Loucy (cell line): ENCODE measurements at regions not wholly inside any gene's neighbourhood (a gene's known extent, or its start where the extent isn't known, plus 50 kb on each side); places are given as distances from the start of the nearest gene placed in this dataset.

Source experiments
- H2AFZ ChIP-seq: fragments of 200-600 bp; sonication (generic); 2 replicates; pipeline ENCODE4 v1.6.0; 2016; ENCODE audit warnings: antibody characterized with exemption, mild to moderate bottlenecking, low read length, moderate library complexity
- H3F3A ChIP-seq: fragments of 200-600 bp; 2 replicates; pipeline ENCODE4 v1.6.0; 2016; ENCODE audit warnings: antibody characterized with exemption, low read depth, mild to moderate bottlenecking
- H3K27me3 ChIP-seq: fragments of 200-600 bp; sonication (generic); 2 replicates; pipeline ENCODE4 v1.6.1; 2014; ENCODE audit warnings: low read length, mild to moderate bottlenecking; ENCODE audit not compliant: insufficient read depth, poor library complexity, severe bottlenecking
- H3K36me3 ChIP-seq: fragments of 200-600 bp; sonication (generic); 2 replicates; pipeline ENCODE4 v1.6.1; 2016; ENCODE audit warnings: low read length; ENCODE audit not compliant: insufficient read depth
- H3K4me1 ChIP-seq: fragments of 200-600 bp; sonication (generic); 2 replicates; pipeline ENCODE4 v1.5.1; 2014; ENCODE audit warnings: low read length, mild to moderate bottlenecking; ENCODE audit not compliant: insufficient read depth, poor library complexity, severe bottlenecking
- H3K4me2 ChIP-seq: fragments of 200-600 bp; sonication (generic); 2 replicates; pipeline ENCODE4 v1.6.0; 2014; ENCODE audit warnings: antibody characterized with exemption, low read length, low read depth, mild to moderate bottlenecking; ENCODE audit not compliant: poor library complexity, severe bottlenecking
- H3K4me3 ChIP-seq: fragments of 200-600 bp; sonication (generic); 2 replicates; pipeline ENCODE4 v1.5.1; 2014; ENCODE audit warnings: low read length, mild to moderate bottlenecking, mixed read lengths; ENCODE audit not compliant: poor library complexity, severe bottlenecking
- H3K79me2 ChIP-seq: fragments of 200-600 bp; sonication (generic); 2 replicates; pipeline ENCODE4 v1.6.1; 2014; ENCODE audit warnings: low read length; ENCODE audit not compliant: insufficient read depth
- H3K9ac ChIP-seq: fragments of 200-600 bp; sonication (generic); 2 replicates; pipeline ENCODE4 v1.6.0; 2014; ENCODE audit warnings: mild to moderate bottlenecking, low read depth, low read length, moderate library complexity; ENCODE audit not compliant: poor library complexity, severe bottlenecking
- H3K9me2 ChIP-seq: fragments of 200-600 bp; sonication (generic); replicated peaks from 2 replicates; pipeline ENCODE4 v1.6.1; 2016; ENCODE audit warnings: low read depth, low read length, mixed read lengths
- H3K9me3 ChIP-seq: fragments of 200-600 bp; sonication (generic); 2 replicates; pipeline ENCODE4 v1.6.1; 2014; ENCODE audit warnings: mild to moderate bottlenecking, antibody characterized with exemption, low read length, low read depth; ENCODE audit not compliant: insufficient read depth
- H4K20me1 ChIP-seq: fragments of 200-600 bp; sonication (generic); 2 replicates; pipeline ENCODE4 v1.6.0; 2014; ENCODE audit warnings: antibody characterized with exemption, low read length, mild to moderate bottlenecking; ENCODE audit not compliant: insufficient read depth, poor library complexity, severe bottlenecking
- CTCF ChIP-seq: fragments of 200-600 bp; sonication (generic); conservative IDR thresholded peaks from 2 replicates; pipeline ENCODE4 v1.5.1; 2014; ENCODE audit warnings: mild to moderate bottlenecking, antibody characterized with exemption, low read length
- EZH2phosphoT487 ChIP-seq: fragments of 200-600 bp; IDR thresholded peaks from 2 replicates; pipeline ENCODE4 v1.6.1; 2018; ENCODE audit warnings: antibody characterized with exemption, mild to moderate bottlenecking, moderate library complexity, borderline replicate concordance

- H3K4me3 ChIP-seq: no peak overlapping the region
- no peaks in the 10 kb centered on the region for H3K4me1 ChIP-seq
- H3K36me3 ChIP-seq: no peaks in the 10 kb centered on the region
- H3K9me2 ChIP-seq: no peaks in the 10 kb centered on the region
- no peak for TF ChIP-seq EZH2phosphoT487
- TF ChIP-seq CTCF: no peak
- H4K20me1 ChIP-seq: no peaks in the 10 kb centered on the region
- H3K79me2 ChIP-seq: no peaks in the 10 kb centered on the region
- no peaks in the 10 kb centered on the region for H3K27me3 ChIP-seq
- H3K9me3 ChIP-seq: no peaks in the 10 kb centered on the region
- H3K4me2 ChIP-seq: no peak overlapping the region
- H2AFZ ChIP-seq: no peak overlapping the region
- no peaks in the 10 kb centered on the region for H3F3A ChIP-seq
- H3K9ac ChIP-seq: no peak overlapping the region
Observed at GRCh38 chr5:173733021-173733420, 116.6 kb upstream of the BOD1 start.

GRCh38 chr5:173733425-173733824, 117.0 kb upstream of the BOD1 start:
- H3K79me2 ChIP-seq: no peaks in the 10 kb centered on the region
- no peaks in the 10 kb centered on the region for H3K27me3 ChIP-seq
- H3F3A ChIP-seq: no peaks in the 10 kb centered on the region
- H3K4me2 ChIP-seq: no peak overlapping the region
- H3K9ac ChIP-seq: no peak overlapping the region
- H4K20me1 ChIP-seq: no peaks in the 10 kb centered on the region
- no peaks in the 10 kb centered on the region for H3K9me2 ChIP-seq
- TF ChIP-seq EZH2phosphoT487: no peak
- TF ChIP-seq CTCF: no peak
- H3K36me3 ChIP-seq: no peaks in the 10 kb centered on the region
- H3K4me1 ChIP-seq: no peaks in the 10 kb centered on the region
- no peak overlapping the region for H2AFZ ChIP-seq
- no peaks in the 10 kb centered on the region for H3K9me3 ChIP-seq
- no peak overlapping the region for H3K4me3 ChIP-seq

- Histone ChIP-seq H2AFZ (no peak overlapping the region), H3K9me2 (no peaks in the 10 kb centered on the region), H3K9me3 (no peaks in the 10 kb centered on the region), H3K4me2 (no peak overlapping the region), H4K20me1 (no peaks in the 10 kb centered on the region), H3K79me2 (no peaks in the 10 kb centered on the region), H3F3A (no peaks in the 10 kb centered on the region), H3K9ac (no peak overlapping the region), H3K27me3 (no peaks in the 10 kb centered on the region), H3K36me3 (no peaks in the 10 kb centered on the region), H3K4me3 (no peak overlapping the region), H3K4me1 (no peaks in the 10 kb centered on the region)
- TF ChIP-seq EZH2phosphoT487: no peak
Observed at GRCh38 chr5:173733831-173734501, 117.5 kb upstream of the BOD1 start.

GRCh38 chr5:173734716-173735115, 118.3 kb upstream of the BOD1 start:
- no peaks in the 10 kb centered on the region for H3F3A ChIP-seq
- H3K4me1 ChIP-seq: no peaks in the 10 kb centered on the region
- H3K9me2 ChIP-seq: no peaks in the 10 kb centered on the region
- no peaks in the 10 kb centered on the region for H3K36me3 ChIP-seq
- no peaks in the 10 kb centered on the region for H3K27me3 ChIP-seq
- no peak overlapping the region for H3K4me2 ChIP-seq
- H4K20me1 ChIP-seq: no peaks in the 10 kb centered on the region
- H3K79me2 ChIP-seq: no peaks in the 10 kb centered on the region
- TF ChIP-seq EZH2phosphoT487 (no peak), CTCF (no peak)
- no peaks in the 10 kb centered on the region for H3K9me3 ChIP-seq
- no peak overlapping the region for H2AFZ ChIP-seq
- H3K9ac ChIP-seq: no peak overlapping the region
- H3K4me3 ChIP-seq: no peak overlapping the region
